ENCODE measurements at regions not wholly inside any gene's neighbourhood (a gene's known extent, or its start where the extent isn't known, plus 50 kb on each side); places are given as distances from the start of the nearest gene placed in this dataset.

DNA sequence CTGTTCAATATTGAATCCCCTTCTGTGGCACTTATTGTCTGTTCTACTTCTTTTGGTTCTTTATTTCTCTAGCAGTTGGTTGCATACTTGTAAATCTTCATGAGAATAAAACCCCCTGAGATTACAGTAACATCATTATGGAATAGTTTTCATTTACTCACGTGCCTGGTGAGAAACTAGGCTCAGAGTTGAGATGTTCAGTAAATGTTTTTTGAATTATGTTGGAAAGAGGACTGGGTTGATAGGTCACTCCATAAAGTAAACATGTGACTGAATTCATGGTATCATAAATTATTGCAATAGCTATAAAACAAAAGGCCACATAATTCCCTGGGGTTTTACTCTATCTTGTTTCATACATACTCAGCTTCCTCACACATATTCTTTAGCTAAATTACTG, 174.2 kb upstream of the C9orf72 start:
- TF ChIP-seq EP300 (IDR thresholded peaks at IDR 0.05) (no peak), POLR2A (IDR thresholded peaks at IDR 0.05) (no peak)
- TF ChIP-seq, protein P1, sequence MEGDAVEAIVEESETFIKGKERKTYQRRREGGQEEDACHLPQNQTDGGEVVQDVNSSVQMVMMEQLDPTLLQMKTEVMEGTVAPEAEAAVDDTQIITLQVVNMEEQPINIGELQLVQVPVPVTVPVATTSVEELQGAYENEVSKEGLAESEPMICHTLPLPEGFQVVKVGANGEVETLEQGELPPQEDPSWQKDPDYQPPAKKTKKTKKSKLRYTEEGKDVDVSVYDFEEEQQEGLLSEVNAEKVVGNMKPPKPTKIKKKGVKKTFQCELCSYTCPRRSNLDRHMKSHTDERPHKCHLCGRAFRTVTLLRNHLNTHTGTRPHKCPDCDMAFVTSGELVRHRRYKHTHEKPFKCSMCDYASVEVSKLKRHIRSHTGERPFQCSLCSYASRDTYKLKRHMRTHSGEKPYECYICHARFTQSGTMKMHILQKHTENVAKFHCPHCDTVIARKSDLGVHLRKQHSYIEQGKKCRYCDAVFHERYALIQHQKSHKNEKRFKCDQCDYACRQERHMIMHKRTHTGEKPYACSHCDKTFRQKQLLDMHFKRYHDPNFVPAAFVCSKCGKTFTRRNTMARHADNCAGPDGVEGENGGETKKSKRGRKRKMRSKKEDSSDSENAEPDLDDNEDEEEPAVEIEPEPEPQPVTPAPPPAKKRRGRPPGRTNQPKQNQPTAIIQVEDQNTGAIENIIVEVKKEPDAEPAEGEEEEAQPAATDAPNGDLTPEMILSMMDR (IDR thresholded peaks at IDR 0.05), result no peak

Data from ovary (tissue), 3 donors.